ENCODE measurements at regions not wholly inside any gene's neighbourhood (a gene's known extent, or its start where the extent isn't known, plus 50 kb on each side); places are given as distances from the start of the nearest gene placed in this dataset.

GRCh38 chr7:56174875-56175760 is 58.9 kb upstream of the NUPR2 start:
- Mint-ChIP-seq H3K36me3 (peaks cover 65% of the 10 kb centered on the region), H3K4me1 (no peaks in the 10 kb centered on the region), H3K27me3 (ENCODE audit: low read depth) (peaks cover 18% of the 10 kb centered on the region; the same call in 1 of the 2 replicates), H3K9me3 (peaks cover 76% of the 10 kb centered on the region), H3K4me3 (no peak overlapping the region), H3K27ac (no peak overlapping the region)
- DNase-seq (ENCODE audit: low spot score) (no peak), ATAC-seq (no peak)
- POLR2A ChIA-PET = no interaction called here
- TF ChIP-seq MYBL2 (CRISPR knock-in tag; IDR thresholded peaks at IDR 0.05) (no peak), E2F4 (CRISPR knock-in tag; IDR thresholded peaks at IDR 0.05; ENCODE audit: borderline replicate concordance, low read depth) (no peak), FOXJ3 (CRISPR knock-in tag; IDR thresholded peaks at IDR 0.05; ENCODE audit: borderline replicate concordance) (no peak), TP53 (CRISPR knock-in tag; IDR thresholded peaks at IDR 0.05) (no peak), ELF4 (CRISPR knock-in tag; IDR thresholded peaks at IDR 0.05; ENCODE audit: low read depth) (no peak), GABPB1 (CRISPR knock-in tag; IDR thresholded peaks at IDR 0.05) (no peak), ARID4B (CRISPR knock-in tag; IDR thresholded peaks at IDR 0.05; ENCODE audit: borderline replicate concordance) (no peak), RORB (CRISPR knock-in tag; IDR thresholded peaks at IDR 0.05) (no peak), MXD4 (CRISPR knock-in tag; IDR thresholded peaks at IDR 0.05; ENCODE audit: borderline replicate concordance) (no peak), TEAD1 (CRISPR knock-in tag; IDR thresholded peaks at IDR 0.05) (no peak), JAZF1 (CRISPR knock-in tag; IDR thresholded peaks at IDR 0.05) (no peak)
- CTCF ChIA-PET = no interaction called here

GRCh38 chr7:56174346-56174874 is 58.2 kb upstream of the NUPR2 start:
- DNase-seq (ENCODE audit: low spot score) = no peak
- H3K27ac Mint-ChIP-seq = no peak overlapping the region
- ChIA-PET POLR2A (no interaction called here), CTCF (no interaction called here)
- peaks cover 24% of the 10 kb centered on the region; the same call in 1 of the 2 replicates for H3K27me3 Mint-ChIP-seq (ENCODE audit: low read depth)
- H3K4me3 Mint-ChIP-seq = no peak overlapping the region
- no peak for ATAC-seq
- H3K4me1 Mint-ChIP-seq = no peaks in the 10 kb centered on the region
- H3K36me3 Mint-ChIP-seq = peaks cover 65% of the 10 kb centered on the region
- peaks cover 76% of the 10 kb centered on the region for H3K9me3 Mint-ChIP-seq
- no peak for TF ChIP-seq CBFB (CRISPR knock-in tag; IDR thresholded peaks at IDR 0.05; ENCODE audit: low read depth)
- TF ChIP-seq RORB (CRISPR knock-in tag; IDR thresholded peaks at IDR 0.05) = no peak
- no peak for TF ChIP-seq ZNF425 (CRISPR knock-in tag; conservative IDR thresholded peaks at IDR 0.05)
- TF ChIP-seq MYBL2 (CRISPR knock-in tag; IDR thresholded peaks at IDR 0.05) = no peak
- TF ChIP-seq ZNF232 (CRISPR knock-in tag; IDR thresholded peaks at IDR 0.05) = no peak
- TF ChIP-seq AR (CRISPR knock-in tag; IDR thresholded peaks at IDR 0.05) = no peak
- no peak for TF ChIP-seq IRF2 (CRISPR knock-in tag; IDR thresholded peaks at IDR 0.05; ENCODE audit: borderline replicate concordance, low read depth)
- TF ChIP-seq TCF7 (CRISPR knock-in tag; IDR thresholded peaks at IDR 0.05; ENCODE audit: low read depth) = no peak
- no peak for TF ChIP-seq CREB1 (CRISPR knock-in tag; IDR thresholded peaks at IDR 0.05)
- TF ChIP-seq ATF2 (CRISPR knock-in tag; IDR thresholded peaks at IDR 0.05; ENCODE audit: borderline replicate concordance, low read depth) = no peak
- TF ChIP-seq FOXJ3 (CRISPR knock-in tag; IDR thresholded peaks at IDR 0.05; ENCODE audit: borderline replicate concordance) = no peak
- no peak for TF ChIP-seq MXD4 (CRISPR knock-in tag; IDR thresholded peaks at IDR 0.05; ENCODE audit: borderline replicate concordance)
- no peak for TF ChIP-seq E2F5 (CRISPR knock-in tag; IDR thresholded peaks at IDR 0.05)

Measured in WTC11 (cell line).